AG09319 (cell line): ENCODE measurements at regions not wholly inside any gene's neighbourhood (a gene's known extent, or its start where the extent isn't known, plus 50 kb on each side); places are given as distances from the start of the nearest gene placed in this dataset.

ENCODE experiments used
- DNase-seq: peaks from one replicate; pipeline ENCODE4 v3.0.0-alpha.2; 2010; ENCODE audit warnings: low read depth; ENCODE audit errors: extremely low read depth
- CTCF ChIP-seq: IDR thresholded peaks from 2 replicates; pipeline ENCODE4 v1.5.1; 2011; ENCODE audit warnings: low read depth, mild to moderate bottlenecking, inconsistent platforms, low read length, moderate library complexity

- peak; percentile 42 for DNase-seq
- peak; percentile 10 for TF ChIP-seq CTCF
Measured at GRCh38 chr5:33257807-33258429, 182.8 kb upstream of the TARS1 start.

DNA sequence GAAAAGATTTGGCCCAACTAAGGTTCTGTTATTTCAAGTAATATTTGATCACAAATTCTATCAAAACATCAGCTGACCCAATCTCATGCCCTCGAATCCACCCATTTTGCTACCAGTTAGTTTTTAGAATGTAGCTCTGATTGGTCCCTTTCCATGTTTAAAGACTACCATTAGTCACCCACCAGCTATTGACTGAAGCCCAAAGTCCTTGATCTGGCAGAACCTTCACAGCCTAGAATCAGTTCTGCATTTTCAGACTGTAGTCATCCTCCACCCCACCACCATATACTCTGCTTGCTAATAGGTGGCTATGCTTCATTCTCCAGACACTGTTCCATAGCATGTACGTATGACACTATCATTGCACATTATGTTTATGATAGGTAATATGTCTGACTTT is 182.2 kb upstream of the TARS1 start:
- no peak for DNase-seq
- no peak for TF ChIP-seq CTCF

- no peak for DNase-seq
- no peak for TF ChIP-seq CTCF
Measured at GRCh38 chr5:33260098-33260497, 180.7 kb upstream of the TARS1 start.

GRCh38 chr5:33261305-33261704 is 179.5 kb upstream of the TARS1 start:
- TF ChIP-seq CTCF: no peak
- DNase-seq: no peak

DNA sequence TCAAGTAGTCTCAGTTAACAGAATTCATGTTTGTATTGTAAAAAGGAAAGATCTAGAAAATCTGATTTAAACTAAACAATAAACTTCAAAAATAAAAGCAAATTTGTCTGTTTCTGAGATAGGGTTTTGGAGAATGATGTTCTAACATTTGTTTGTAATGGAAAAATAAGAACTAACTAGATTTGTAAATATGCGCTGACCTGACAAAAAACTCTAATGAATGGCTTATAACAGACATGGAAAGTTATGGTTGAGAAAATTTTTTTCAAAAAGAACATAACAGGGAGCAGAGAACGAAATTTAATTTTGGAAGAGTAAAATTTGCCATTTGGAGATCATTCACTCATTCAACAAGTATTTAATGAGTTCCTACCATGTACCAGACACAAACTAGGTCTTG is 179.0 kb upstream of the TARS1 start:
- no peak for TF ChIP-seq CTCF
- no peak for DNase-seq

- DNase-seq: no peak
- no peak for TF ChIP-seq CTCF
Measured at GRCh38 chr5:33267801-33268200, 173.0 kb upstream of the TARS1 start.

DNA sequence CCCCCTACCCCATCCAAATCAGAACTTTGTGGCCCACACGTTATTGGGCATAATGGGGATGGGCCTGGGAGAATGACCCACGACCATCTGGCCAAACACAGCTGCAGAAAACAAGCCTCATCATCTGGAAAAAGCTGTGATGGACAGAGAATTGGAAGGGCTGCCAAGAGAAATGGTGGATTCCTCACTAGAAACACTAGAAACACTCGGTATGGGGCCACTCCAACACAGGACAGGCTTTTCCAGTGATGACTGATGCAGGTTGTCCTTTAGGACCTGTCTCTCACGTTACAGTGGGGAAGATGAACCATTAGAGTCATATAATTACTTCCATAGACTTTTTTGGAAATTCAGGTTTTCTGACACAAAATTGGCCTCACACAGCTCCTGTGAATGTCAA is 172.4 kb upstream of the TARS1 start:
- TF ChIP-seq CTCF: no peak

More for the DNA sequence above, 172.4 kb upstream of the TARS1 start:
- no peak for DNase-seq
